Effector CD4-positive, alpha-beta T cell (primary cell): ENCODE measurements at regions not wholly inside any gene's neighbourhood (a gene's known extent, or its start where the extent isn't known, plus 50 kb on each side); places are given as distances from the start of the nearest gene placed in this dataset.

Experiments
- DNase-seq: peaks from one replicate; pipeline ENCODE4 v3.0.0-alpha.2; 2020

- DNase-seq = no peak
Measured at GRCh38 chr6:14727494-14728395, 518.1 kb upstream of the JARID2 start.

DNA sequence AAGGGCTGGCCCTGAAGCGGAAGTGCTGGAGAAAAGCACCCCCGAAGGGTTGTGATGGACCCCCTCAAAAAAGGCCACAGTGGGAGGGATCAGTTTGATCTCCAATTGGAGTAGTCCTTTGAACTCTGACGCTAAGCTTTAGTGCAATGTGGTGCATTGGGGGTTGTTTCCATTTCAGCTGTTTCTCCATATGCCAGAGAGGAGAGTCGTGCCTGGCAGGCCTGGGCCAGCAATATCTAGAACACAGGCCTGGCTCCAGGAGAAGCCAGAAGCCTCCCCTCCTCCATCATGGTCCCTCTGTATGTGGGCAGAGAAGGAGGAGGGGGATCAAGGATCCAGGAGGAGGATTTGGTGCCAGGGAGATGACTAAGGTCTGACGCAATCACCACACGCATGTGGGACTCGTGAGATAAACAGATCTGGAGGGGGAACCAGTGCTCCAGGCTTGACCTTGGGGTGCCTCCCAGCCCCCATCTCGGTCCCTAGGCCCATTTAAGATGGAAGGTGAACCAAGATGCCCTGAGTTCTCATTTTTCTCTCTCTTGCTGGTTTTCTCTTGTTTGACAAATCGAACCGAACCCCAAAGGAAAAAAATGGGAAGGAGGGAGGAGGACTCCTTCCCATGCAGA, 517.4 kb upstream of the JARID2 start:
- DNase-seq = no peak

- DNase-seq = no peak
Measured at GRCh38 chr6:14729129-14729871, 516.6 kb upstream of the JARID2 start.

GRCh38 chr6:14730654-14731053, 515.2 kb upstream of the JARID2 start:
- DNase-seq = no peak

- DNase-seq = no peak
Measured at GRCh38 chr6:14731611-14732010, 514.3 kb upstream of the JARID2 start.

GRCh38 chr6:14732226-14732843, 513.5 kb upstream of the JARID2 start:
- DNase-seq = no peak

DNA sequence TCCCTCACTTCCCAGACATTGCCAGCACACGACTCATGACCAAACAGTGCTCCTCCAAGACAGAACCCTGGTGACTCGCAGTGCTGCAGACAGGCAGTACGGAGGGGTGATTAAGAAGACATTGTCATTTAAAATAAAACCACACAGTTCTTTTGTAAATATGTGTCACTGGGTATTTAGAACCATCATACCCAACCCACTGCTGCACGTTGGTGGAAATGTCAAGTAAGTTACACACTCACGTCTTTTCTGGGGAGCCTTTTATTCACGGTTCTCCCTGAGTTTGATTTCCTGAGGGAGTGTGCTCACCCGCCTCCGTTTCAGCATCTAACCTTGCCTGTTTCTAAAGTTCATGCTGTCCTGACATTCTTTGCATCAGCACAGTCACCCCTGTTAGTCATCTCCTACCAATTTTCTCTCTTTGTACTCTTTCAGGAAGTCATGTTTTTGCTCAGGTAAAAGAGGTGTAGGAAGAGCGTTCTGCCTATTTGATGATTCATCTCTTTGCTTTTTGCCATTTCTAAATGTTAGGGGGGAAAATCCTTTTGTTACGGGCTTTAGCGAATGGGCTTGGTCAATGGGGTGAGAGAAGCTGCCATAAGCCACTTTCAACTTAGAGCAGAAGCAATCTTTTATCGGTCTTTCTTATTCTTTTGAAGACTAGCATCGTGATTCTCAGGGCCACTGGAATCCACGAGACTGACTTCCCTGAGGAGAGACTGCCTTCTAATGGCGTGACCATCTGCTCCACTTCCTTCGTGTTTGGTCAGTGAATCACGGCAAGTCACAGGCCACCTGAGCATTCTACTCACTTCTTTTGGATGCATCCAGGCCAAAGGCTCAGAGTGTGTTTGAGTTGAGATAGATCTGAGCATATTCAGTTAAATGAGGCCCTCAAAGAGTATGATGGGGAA, 512.8 kb upstream of the JARID2 start:
- DNase-seq = no peak

DNA sequence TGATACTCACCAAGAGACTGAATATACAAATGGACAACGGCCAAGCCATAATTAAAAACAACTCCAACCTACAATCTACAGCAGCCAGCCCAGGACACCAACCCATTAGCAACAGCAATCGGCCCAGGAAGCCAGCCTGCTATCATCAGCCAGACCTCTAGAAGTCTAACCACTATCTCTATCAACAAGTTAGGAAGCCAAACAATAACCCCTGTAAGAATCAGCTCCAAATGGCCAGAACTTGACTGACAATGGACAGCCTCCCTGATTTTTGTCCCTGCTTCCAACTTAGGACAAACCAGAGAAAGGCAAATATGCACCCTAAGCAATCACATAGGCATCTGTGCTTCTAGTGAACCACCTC, 511.8 kb upstream of the JARID2 start:
- DNase-seq = no peak

- no peak for DNase-seq
Measured at GRCh38 chr6:14734416-14735340, 511.2 kb upstream of the JARID2 start.

DNA sequence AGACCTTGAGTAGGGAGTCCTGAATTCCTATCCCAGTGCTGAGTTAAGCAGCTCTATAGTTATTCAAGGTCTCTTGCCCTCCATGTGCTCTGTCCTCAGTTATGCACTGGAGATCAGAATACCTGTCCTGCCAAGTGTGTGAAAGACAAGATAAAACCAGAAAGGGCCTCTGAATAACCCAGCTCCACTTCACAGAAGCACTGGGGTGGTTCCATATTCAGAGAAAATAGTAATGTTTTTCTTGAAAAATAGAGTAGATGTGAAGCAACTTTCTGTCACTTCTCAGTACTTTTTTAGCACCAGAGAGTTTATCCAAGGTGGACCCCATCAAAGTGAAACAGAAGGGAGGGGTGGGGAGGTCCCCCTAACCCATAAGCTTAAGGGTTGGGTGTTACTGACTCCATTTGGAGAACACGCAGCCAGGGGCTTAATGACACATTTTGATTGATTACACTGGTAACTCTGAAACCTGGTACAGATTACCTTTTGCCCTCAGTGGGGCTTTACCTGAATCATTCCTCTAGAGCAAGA, 509.8 kb upstream of the JARID2 start:
- no peak for DNase-seq

DNA sequence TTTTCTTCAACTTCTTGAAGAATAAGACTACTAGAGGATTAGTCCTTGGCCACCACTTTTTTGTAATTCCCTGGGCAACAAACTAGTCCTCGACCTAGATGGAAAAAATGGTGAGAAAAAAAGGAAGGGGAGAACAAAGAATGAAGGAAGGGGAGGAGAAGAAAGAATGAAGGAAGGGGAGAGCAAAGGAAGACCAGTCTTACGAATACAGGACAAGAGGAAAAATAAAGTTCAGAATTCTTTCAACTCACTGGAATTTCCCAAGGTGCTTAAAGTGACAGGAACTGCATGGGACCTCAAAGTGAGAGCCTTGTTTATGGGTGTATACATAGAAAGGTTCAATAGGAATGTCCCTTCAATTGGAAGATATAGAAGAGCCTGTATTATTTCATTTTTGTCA, 509.3 kb upstream of the JARID2 start:
- DNase-seq = no peak

GRCh38 chr6:14738497-14738896, 507.4 kb upstream of the JARID2 start:
- DNase-seq = no peak

- no peak for DNase-seq
Measured at GRCh38 chr6:14738933-14739332, 506.9 kb upstream of the JARID2 start.

DNA sequence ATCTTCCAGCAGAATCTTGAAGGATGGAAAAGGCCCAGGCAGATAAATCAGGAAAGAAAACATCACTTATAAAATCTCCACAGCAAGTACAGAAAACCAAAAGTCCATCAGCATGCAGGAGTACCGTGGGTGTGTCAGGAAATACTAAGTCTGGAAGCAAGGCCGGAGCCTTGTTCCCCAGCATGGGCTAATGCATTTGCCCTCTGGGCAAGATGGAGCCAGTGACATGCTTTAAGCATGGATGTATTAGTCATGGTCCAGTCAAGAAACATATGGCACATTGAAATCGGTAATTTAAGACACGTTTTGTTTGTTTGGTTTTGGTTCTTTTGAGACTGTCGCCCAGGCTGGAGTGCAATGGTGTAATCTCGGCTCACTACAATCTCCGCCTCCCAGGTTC, 506.0 kb upstream of the JARID2 start:
- DNase-seq = no peak

GRCh38 chr6:14742171-14742570, 503.7 kb upstream of the JARID2 start:
- no peak for DNase-seq

DNA sequence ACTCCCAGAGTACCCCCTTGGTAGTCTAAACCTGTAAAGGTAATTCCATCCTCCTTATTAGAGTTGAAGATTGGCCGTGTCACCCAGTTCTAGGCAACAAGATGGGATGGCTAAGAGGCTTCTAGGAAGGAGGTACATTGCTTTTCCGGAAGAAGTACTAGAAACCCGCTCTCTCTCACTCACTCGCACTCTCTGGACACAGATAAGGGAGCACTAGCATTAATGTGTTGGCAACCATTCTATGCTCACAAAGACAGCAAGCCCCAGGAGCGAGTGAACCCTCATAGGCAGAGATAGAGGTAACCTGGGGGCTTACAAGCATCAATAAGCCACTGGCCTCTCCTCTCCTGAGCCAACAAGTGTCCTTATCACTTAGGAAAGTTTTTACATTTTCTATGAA, 503.2 kb upstream of the JARID2 start:
- DNase-seq = no peak

- DNase-seq = no peak
Measured at GRCh38 chr6:14743144-14743473, 502.8 kb upstream of the JARID2 start.

DNA sequence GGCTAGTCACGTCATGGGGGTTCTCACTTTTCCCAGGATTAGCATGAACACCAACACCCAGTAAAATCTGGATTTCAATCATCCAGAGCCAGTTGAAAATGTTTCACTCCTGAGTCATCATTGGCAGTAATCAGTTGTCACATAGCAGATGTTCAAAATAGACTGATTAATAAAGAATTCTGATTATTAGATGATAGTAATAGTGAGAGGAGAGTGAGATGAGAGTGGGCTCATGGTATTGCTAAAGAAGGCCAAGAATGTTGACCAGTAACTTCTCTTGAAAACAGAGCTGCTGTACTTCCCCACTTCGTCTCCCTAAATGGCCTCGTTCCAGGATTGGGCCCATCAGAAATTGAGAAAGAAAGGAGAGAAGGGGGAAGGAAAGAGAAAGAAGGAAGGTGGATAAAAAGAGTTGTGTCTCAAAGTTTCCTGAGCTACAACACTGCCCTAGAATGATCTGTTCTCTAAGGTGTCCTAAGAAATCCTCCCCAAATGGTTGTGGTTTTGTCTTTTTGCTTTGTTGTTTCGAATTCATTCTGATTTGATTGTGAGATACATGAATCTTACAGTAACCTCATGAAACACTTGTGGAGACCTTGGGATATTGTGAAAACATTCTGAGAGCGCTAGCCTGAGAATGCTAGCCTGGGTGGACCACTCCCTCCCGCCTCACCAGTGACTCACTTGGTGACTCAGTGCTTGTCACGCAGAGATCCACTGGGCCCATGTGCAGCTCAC, 502.2 kb upstream of the JARID2 start:
- no peak for DNase-seq

- DNase-seq = no peak
Measured at GRCh38 chr6:14744212-14744556, 501.7 kb upstream of the JARID2 start.

- DNase-seq = no peak
Measured at GRCh38 chr6:14746139-14746837, 499.6 kb upstream of the JARID2 start.
